Activated CD8-positive, alpha-beta T cell treated with anti-CD3 and anti-CD28 coated beads for 36 hours (primary cell): ENCODE measurements at regions not wholly inside any gene's neighbourhood (a gene's known extent, or its start where the extent isn't known, plus 50 kb on each side); places are given as distances from the start of the nearest gene placed in this dataset.
A peak's percentile ranks its signal among the peaks of the same experiment; 100 is the strongest.
"Not testable (repeated sequence)": the region's sequence is repeated elsewhere in the genome, so short reads cannot be mapped to it uniquely, and the experiment has no call there.

Source experiments
- ATAC-seq: fragments of 200-7000 bp; cut with Tn5 transposase; one replicate; pipeline ENCODE4 v1.10.0; 2021; ENCODE audit warnings: mild to moderate bottlenecking, moderate library complexity
- CTCF ChIA-PET: fragments of 350-600 bp; sonication (Branson Sonifier 250); formaldehyde crosslinking; loops from one replicate; lab custom pipeline; 2021; ENCODE audit warnings: antibody characterized with exemption; lab: Charles Lee
- POLR2A ChIA-PET: fragments of 350-600 bp; sonication (Branson Sonifier 250); formaldehyde crosslinking; loops from one replicate; lab custom pipeline; 2021; ENCODE audit warnings: antibody characterized with exemption; lab: Charles Lee
- DNase-seq: peaks from one replicate; pipeline ENCODE4 v3.0.0-alpha.2; 2020
- H3K27ac Mint-ChIP-seq: one replicate; pipeline ENCODE4 v1.8.0; 2021; ENCODE audit warnings: mild to moderate bottlenecking, mixed read lengths
- H3K27me3 Mint-ChIP-seq: one replicate; pipeline ENCODE4 v1.8.0; 2021; ENCODE audit warnings: mixed read lengths
- H3K36me3 Mint-ChIP-seq: one replicate; pipeline ENCODE4 v1.8.0; 2021; ENCODE audit warnings: low read depth, mixed read lengths
- H3K4me1 Mint-ChIP-seq: one replicate; pipeline ENCODE4 v1.8.0; 2021; ENCODE audit warnings: low read depth, mixed read lengths
- H3K4me3 Mint-ChIP-seq: one replicate; pipeline ENCODE4 v1.8.0; 2021; ENCODE audit warnings: mild to moderate bottlenecking, moderate library complexity, mixed read lengths
- H3K9me3 Mint-ChIP-seq: one replicate; pipeline ENCODE4 v1.8.0; 2021; ENCODE audit warnings: mixed read lengths
- CTCF ChIP-seq: fragments of 200-600 bp; IDR thresholded peaks from one replicate; pipeline ENCODE4 v1.8.0; 2022; ENCODE audit warnings: antibody characterized with exemption, mild to moderate bottlenecking
- intact Hi-C: fragments of 100-400 bp; cut with micrococcal nuclease; formaldehyde crosslinking; loops from one replicate; pipeline ENCODE4 v1.10.0; 2022

GRCh38 chr17:6373599-6373998, 61.3 kb downstream of the AIPL1 start:
- POLR2A ChIA-PET, intact Hi-C loops, H3K36me3 Mint-ChIP-seq, H3K9me3 Mint-ChIP-seq, ATAC-seq, H3K4me3 Mint-ChIP-seq: not testable (repeated sequence)
- peak; percentile 32 for DNase-seq
- H3K4me1 Mint-ChIP-seq = peaks cover 19% of the 10 kb centered on the region
- peaks cover 30% of the 10 kb centered on the region for H3K27me3 Mint-ChIP-seq
- H3K27ac Mint-ChIP-seq = peak overlapping the region; percentile 25
- CTCF ChIA-PET = interaction anchor here (1.2 kb wide), 1 partner anchor 62 kb away, joined by 3 read pairs; the partner anchor contains the start of gene AIPL1

- TF ChIP-seq CTCF = no peak
- CTCF ChIA-PET = no interaction called here
- Mint-ChIP-seq H3K4me1 (peaks cover 9% of the 10 kb centered on the region), H3K27ac (no peak overlapping the region), H3K9me3 (no peaks in the 10 kb centered on the region), H3K27me3 (peaks cover 49% of the 10 kb centered on the region), H3K4me3 (no peak overlapping the region), H3K36me3 (no peaks in the 10 kb centered on the region)
- DNase-seq = no peak
- intact Hi-C loops = no loop called here
- peak; percentile 62 for ATAC-seq
- POLR2A ChIA-PET = no interaction called here
Measured at GRCh38 chr17:6366221-6366666, 68.7 kb downstream of the AIPL1 start.

- Mint-ChIP-seq H3K4me3 (no peak overlapping the region), H3K27me3 (peaks cover 49% of the 10 kb centered on the region), H3K9me3 (no peaks in the 10 kb centered on the region), H3K4me1 (peaks cover 9% of the 10 kb centered on the region), H3K36me3 (no peaks in the 10 kb centered on the region), H3K27ac (no peak overlapping the region)
- ChIA-PET POLR2A (no interaction called here), CTCF (no interaction called here)
- DNase-seq (no peak), ATAC-seq (no peak)
- TF ChIP-seq CTCF = no peak
- intact Hi-C loops = no loop called here
Measured at GRCh38 chr17:6365200-6365943, 69.5 kb downstream of the AIPL1 start.

- Mint-ChIP-seq H3K27ac (no peak overlapping the region), H3K9me3 (no peaks in the 10 kb centered on the region), H3K36me3 (no peaks in the 10 kb centered on the region), H3K4me3 (no peak overlapping the region), H3K4me1 (peaks cover 9% of the 10 kb centered on the region), H3K27me3 (peaks cover 53% of the 10 kb centered on the region)
- DNase-seq (no peak), ATAC-seq (no peak)
- ChIA-PET POLR2A (no interaction called here), CTCF (no interaction called here)
- no peak for TF ChIP-seq CTCF
- intact Hi-C loops = no loop called here
Measured at GRCh38 chr17:6361733-6362132, 73.2 kb downstream of the AIPL1 start.

GRCh38 chr17:6358131-6358530, 76.8 kb downstream of the AIPL1 start:
- Mint-ChIP-seq H3K36me3 (no peaks in the 10 kb centered on the region), H3K4me3 (no peak overlapping the region), H3K4me1 (no peaks in the 10 kb centered on the region), H3K9me3 (no peaks in the 10 kb centered on the region), H3K27ac (no peak overlapping the region), H3K27me3 (peaks cover 35% of the 10 kb centered on the region)
- ChIA-PET POLR2A (no interaction called here), CTCF (no interaction called here)
- DNase-seq (no peak), ATAC-seq (no peak)
- no peak for TF ChIP-seq CTCF
- intact Hi-C loops = no loop called here
